AG20443 (cell line): ENCODE measurements at regions not wholly inside any gene's neighbourhood (a gene's known extent, or its start where the extent isn't known, plus 50 kb on each side); places are given as distances from the start of the nearest gene placed in this dataset.
"Not testable (repeated sequence)": the region's sequence is repeated elsewhere in the genome, so short reads cannot be mapped to it uniquely, and the experiment has no call there.

Source experiments
- DNase-seq: peaks from one replicate; pipeline ENCODE4 v3.0.0; 2012; ENCODE audit warnings: low spot score, mixed read lengths

DNA sequence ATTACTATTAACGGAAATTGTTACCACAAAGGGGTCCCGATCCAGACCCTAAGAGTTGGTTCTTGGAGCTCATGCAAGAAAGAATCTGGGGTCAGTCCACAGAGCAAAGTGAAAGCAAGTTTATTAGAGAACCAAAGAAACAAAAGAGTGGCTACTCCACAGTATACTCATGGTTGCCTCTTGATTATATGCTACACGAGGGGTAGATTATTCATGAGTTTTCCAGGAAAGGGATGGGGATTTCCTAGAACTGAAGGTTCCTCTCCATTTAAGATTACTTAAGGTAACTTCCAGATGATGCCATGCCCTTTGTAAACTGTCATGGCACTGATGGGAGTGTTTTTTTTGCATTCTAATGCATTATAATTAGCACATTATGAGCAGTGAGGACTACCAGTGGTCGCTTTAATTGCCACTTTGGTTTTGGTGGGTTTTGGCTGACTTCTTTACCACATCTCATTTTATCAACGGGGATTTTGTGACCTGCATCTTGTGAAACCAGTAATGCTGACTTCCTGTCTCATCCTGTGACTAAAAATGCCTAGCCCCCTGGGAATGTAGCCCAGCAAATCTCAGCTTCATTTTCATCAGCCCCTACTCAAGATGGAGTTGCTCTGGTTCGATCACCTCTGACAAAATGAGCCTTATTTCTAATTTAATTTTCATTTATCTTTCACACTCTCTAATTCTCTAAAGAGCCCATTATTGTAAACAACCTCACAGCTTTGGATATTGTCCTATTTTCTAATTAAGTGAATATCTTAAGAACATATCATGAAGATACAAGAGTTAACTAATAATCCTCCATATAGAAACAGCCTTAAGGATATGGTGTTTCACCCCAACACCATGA, 336.3 kb downstream of the RASEF start:
- no peak for DNase-seq

DNA sequence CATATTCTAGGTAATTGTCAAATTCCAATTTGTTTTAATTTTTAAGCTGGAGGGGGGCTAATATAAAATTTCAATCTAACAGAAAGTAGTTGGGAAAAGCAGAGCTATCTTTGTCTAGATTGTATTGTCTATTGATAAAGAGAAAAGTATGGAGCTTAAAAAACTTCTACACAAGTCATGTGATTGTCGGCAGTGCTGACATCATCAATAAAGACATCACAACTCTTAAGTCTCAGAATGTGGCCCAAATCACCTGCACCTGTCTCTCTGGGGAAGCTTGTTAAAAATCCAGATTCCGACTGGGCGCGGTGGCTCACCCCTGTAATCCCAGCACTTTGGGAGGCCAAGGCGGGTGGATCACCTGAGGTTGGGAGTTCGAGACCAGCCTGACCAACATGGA, 333.8 kb downstream of the RASEF start:
- DNase-seq = no peak

DNA sequence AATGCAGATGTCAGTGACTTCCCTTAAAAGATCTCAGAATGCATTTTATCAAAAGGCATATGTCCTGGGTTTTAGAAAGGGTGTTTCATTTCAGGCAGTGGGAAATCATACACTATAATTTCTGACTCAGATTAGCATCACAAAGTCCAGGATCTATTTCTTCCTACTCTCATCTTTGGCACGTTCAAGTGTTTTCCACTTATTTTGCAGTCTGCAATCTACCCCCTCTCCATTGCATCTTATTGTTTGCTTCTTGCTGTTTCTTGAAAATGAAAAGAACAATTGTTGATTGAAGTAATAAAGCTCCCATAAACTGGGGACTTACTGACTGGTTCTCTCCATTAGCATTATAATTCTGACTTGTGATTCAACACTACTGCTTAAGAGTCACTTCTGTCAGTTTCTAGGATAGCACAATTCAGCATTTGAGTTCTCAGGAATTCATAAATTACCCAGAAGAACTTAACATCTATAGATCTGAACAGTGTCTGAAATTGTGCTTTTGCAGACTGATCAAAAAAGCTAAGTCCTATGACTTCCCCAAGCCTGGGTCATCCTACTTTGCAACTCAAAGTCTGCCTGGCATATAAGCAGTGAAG, 332.9 kb downstream of the RASEF start:
- DNase-seq = no peak

DNA sequence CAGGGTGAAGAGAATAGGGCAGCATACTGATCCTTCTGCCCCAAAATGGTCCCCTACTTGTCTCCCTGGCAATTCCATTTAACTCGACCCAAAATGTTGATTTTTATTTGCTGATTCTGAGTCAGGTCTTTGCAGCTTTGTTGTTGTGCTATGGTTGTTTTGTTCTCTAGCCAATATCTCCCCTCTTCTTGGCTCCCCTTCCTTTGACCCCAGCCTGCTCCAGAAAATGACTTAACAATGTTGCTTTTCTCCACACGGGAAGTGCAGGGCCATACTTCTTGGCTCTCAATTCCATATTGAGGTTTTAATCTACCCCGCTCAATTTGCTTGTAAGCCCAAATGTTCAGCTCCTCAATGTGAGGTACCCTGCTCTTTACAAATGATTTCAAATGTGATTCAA, 330.0 kb downstream of the RASEF start:
- no peak for DNase-seq

DNA sequence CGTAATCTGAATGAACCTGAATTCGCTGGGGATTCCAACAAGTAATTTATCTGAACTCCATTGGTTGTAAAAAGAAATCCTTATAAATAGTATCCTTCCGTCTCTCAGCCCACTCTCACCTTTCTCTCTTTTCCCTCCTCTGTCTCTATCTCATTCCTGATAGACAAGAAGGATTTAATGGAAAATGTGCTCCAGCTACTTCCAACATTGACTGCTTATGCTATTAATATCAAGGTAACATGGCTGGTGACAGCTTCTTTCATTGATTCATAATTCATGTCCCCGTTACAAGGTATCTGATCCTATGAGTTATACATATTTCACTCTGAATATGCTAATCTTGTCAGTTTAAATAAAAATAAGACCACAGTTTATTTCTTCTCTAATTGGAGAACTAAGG, 326.8 kb downstream of the RASEF start:
- DNase-seq = no peak

DNA sequence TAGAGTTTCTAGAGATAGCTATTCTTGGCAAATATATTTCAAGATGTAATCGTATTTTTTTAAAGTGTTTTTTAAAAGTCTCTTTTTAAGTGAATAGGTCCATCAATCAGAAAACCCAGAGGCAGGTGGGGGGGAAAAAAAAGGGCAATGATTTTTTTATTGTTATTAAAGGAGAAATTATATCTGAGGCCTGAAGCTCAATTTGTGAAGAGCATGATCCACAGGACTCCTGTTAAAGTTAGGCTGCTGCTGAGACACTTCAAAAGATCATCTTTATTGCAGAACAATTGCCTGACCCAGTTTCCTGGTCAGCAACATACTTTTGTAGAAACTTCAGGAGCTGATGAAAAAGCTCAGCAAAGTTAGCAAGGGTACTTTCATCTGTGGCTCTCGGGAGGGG, 326.2 kb downstream of the RASEF start:
- no peak for DNase-seq

DNA sequence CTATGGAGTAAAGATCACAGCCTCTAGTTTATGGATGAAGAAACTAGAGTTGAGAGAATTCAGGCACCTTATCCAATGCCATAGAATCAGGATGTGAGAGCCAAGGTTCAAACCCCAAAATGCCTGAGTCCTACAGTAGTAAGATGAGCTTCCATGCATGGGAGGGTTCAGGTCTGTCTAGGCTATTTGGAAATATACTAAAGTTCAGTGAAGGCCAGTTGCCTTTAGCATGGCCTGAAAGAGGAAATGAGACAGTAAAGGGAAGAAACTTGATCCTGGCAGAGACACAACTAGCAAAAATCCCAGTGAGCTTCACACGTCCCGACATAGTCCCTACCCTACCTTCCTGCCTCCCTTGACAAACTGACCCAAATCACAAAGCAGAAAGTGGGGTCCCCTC, 317.0 kb downstream of the RASEF start:
- DNase-seq = no peak

DNA sequence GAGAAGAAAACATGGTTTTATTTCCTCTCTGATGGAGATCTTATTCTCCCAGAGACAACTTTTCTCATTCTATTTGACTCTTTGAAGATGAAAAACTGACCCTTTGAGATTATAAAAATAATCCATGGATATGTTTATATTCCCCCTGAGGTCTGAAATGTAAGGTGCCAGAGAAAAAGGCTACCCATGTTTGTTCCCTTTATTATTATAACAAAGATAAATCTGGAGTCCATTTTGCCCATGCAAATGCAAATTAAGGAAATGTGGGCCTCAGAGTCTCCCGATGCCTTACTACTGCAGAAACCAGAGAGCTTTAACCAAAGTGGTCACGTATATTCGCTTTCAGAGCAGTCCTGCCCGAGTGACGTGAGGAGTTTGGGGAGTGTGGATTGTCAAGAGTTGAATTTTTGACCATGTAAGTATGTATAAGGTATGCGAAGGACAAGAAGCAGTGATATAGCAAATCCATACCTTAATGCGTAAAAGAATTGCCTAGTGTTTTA, 312.5 kb downstream of the RASEF start:
- DNase-seq = no peak

DNA sequence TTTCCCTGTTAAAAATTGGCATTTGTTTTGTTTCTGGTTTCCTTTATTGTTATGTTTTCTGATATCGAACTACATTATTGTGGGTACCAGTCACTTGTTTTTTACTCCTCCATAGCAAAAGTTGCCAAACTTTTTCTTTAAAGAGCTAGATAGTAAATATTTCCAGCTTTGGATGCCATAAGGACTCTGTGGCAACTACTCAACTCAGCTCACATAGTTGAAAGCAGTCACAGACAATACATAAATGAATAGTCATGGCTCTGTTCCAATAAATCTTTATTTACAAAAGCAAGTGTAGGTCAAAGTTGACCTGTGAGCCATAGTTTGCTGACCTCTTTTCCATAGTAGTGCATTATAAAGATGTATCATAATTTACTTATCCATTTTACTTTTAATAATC, 305.0 kb downstream of the RASEF start:
- DNase-seq = no peak

DNA sequence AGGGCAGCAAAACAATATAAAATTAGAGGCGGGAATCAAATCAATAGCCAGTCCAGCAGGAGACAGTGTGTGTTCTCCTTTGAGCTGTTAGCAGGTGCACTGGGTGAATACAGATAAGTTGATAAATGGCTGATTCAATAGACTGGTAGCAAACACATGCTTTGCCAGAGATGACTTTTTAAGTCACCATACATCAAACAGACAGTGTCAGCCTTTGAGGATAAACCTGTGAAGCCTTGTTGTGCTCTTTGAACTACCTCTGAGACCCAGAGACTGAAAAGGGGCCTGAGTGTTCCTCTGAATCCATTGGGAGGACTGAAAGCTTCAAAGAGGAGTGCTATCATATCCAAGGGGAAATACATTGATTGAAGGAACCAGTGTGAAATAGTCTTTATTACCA, 301.9 kb downstream of the RASEF start:
- DNase-seq = no peak

DNA sequence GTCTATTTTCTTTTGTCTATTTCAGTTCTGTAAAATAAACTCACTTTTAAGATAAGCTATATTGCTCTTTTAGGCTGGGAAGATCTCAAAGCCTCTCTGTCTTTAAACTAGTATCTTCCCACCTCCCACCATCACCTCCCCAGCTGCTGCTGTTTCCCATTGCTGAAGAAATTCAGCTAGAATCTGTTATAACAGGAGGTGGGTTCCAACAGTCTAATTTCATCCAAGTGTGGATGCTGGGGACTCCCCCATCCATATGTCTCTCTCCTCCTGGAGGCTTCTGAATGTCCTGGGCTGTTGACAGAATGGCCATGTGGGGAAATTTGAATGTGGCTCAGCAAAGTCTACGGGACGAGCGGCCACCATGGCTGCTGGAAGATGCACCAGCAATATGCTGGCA, 301.0 kb downstream of the RASEF start:
- DNase-seq = no peak

DNA sequence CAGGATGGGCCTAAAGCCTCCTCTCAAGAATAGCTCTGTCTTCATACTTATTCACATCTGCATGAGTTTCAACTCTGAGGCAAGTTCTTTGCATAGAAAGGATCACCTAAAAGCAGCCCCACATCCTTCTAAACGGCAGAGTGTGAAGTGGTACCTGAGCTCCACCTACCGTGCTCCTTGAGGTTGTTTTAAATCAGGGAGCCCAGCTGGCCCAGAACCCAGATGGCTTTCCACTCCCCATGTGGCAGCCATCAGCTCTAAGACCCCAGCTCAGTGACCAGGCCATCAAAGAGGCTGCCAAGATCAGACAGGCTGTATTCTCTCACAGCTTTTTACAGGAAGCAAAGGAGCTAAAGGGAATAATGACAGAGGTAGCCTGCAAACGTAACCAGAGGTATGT, 299.3 kb downstream of the RASEF start:
- no peak for DNase-seq

DNA sequence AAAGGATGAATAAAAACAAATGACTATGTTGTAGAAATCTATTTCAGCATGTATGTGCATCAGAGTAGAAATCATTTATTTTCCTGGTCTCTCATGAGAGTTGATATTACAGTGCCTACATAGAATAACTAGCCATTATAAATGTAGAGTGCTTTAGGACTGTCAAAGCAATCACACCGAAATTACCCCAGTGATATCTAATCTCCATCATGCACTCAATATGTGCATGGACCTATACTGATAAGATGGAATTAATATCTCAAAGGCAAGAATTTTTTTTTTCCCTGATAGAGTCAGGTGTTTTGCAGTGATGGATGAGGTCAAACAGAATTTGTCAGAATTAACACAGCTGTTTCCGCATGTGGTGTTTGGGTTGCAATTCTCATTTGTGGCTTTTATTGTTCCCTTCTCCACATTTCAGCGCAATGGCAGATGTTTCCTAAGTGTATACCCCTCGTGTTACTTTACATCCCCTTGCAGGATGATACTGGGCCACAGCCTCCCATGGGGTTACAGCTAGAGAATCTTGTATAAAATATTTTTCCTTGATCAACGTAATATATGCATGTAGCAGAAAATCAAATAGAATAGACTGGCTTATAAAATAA, 298.8 kb downstream of the RASEF start:
- no peak for DNase-seq

DNA sequence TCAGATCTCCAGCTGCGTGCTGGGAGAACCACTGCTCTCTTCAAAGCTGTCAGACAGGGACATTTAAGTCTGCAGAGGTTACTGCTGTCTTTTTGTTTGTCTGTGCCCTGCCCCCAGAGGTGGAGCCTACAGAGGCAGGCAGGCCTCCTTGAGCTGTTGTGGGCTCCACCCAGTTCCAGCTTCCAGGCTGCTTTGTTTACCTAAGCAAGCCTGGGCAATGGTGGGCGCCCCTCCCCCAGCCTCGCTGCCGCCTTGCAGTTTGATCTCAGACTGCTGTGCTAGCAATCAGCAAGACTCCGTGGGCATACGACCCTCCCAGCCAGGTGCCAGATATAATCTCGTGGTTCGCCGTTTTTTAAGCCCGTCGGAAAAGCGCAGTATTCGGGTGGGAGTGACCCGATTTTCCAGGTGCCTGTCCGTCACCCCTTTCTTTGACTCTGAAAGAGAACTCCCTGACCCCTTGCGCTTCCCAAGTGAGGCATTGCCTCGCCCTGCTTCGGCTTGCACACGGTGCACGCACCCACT, 288.2 kb downstream of the RASEF start:
- DNase-seq = not testable (repeated sequence)

DNA sequence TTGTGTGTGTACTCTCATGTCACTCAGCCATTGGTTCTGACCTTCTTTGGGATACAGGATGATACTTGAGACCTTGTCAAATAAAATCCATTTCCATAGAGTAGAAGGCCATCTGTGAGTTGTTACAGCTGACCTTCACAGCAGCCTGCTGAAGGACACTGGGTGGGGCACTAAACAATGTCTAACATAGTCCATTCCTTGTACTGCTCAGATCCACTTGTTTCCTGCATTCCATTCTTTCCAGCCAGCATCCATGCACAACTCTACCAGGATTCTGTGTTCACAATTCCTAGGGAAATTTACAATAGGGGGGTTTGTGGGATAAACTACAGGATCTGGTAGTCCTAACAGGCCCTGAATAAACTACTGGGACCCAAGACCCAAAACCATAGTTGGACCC, 286.4 kb downstream of the RASEF start:
- DNase-seq = no peak

DNA sequence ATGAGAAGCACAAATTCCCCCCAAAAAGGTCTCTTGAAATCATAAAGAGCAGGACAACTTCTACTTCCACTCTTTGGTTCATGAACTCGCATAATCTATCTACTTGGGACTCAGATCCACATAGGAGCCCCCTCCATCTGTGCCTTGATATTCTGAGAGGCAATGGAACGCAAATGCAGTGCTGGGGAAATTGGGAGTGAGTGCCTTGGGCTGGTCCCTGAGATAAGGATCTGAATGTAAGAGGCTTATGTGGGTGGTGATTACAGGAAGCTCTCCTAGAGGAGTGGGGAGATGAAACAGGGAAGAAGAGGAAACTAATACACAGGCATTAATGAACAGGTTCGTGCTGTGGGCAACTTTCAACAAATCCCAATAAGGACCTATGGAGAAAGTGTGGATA, 285.6 kb downstream of the RASEF start:
- no peak for DNase-seq

DNA sequence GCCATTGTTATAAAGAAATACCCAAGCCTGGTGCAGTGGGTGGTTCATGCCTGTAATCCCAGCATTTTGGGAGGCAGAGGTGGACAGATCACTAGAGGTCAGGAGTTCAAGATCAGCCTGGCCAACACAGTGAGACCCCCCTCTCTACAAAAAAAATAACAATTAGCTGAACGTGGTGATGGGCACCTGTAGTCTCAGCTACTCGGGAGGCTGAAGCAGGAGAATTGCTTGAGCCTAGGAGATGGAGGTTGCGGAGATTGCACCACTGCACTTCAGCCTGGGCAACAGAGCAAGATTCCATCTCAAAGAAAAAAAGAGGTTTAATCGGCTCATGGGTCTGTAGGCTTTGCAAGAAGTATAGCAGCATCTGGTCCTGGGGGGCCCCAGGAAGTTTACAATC, 284.0 kb downstream of the RASEF start:
- DNase-seq = not testable (repeated sequence)

DNA sequence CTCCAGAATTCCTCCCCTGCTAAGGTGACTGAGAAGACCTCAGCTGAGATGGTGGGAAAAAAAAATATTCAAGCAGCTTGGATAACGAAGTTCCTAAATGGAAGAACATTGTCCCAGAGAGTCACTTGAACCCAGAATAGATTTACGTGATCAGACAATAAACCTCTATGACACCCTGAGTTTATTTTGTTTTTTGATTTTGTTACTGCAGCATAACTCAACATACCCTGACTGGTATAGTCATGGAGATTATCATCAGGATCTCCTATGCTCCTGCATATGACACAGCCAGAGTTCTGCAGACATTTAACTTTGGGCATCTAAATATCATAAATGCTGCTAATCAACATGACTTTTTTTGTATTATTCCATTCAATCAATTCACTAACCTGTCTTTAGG, 282.9 kb downstream of the RASEF start:
- no peak for DNase-seq

DNA sequence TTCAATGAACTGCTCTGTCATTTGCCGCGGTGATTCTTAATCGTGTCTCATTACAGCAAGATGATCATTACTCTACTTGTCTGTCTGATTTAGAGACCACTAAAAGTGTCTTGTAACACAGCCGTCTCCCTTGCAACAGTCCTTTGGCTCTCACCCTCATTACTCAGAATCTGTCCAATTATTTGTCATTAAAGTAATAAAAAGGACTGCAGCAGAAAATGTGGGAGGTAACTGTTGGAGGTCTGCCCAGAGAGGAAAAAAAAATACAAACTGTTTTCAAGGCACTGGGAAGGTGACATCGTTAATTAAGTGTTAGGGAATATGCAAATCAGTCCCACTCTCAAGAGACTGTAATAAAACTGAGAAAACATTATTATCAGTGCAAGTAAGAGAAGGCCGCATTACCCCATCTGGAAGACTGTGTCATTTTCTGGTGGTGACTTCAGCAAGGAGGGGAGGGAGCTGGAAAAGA, 281.0 kb downstream of the RASEF start:
- no peak for DNase-seq

DNA sequence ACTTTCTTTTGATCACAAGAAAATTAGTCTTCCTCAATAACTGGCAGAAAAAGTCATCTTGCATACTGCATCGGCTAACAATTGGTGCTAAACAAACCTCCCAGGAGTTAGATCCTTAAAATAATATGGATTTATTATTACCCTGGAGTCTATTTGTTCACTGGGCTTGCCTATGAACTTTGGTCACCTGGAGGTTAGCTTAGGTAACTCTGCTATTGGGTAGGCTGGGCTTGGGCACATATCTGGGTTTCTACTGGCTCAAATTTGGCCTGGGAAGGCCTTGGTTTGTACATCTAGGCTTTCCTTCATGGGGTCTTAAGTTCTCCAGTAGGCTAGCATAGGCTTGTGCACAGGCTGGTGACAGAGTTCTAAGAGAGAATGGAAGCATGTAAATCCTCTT, 279.9 kb downstream of the RASEF start:
- no peak for DNase-seq

DNA sequence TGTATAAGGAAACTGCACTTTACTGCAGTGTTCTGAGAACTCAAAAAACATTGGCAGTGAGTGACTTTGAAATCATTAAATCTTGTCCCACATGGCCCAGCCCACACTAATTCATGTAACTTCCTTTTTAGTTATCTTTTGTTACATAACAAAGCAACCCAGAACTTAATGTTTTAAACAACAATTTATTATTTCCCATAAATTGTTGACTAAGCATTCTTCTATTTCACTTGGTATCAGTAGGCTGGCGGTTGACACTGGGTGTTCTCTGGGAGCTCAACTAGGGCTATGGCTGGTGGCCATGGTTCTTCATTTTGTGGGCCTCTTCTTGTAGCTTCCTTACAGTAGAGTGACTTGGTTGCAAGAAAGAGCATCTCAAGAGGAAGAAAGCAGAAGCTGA, 278.4 kb downstream of the RASEF start:
- DNase-seq = no peak

DNA sequence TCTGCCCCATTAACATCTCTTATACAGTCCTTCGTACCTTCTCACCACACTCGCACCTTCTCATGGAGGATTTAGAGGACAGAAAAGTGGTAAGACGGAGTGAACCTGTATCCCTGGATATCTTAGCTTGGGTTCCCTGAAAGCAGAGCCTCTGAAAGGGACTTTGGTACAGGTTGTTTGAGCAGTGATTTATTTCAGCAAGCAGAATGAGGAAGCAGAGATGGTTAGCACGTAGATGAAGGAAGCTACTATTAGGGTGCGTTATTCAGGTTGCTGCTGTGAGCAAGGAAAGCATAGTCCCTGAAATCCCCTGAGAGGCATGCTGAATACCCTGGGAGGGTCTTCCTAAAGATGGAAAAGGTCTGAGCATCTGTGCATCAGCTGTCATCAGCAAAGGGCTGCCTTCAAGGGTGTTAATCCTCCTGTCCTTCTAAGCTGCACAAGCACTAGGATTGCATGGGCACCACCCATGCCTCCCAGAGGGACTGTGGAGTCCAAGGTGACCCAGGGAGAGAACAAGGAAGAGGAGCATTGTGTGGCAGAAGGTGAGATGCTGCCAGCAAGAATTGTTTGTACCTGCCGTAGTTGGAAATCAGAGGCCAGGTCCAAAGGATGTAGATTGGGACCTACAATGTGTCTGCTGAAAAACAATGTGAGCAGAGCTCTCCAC, 273.7 kb downstream of the RASEF start:
- DNase-seq = no peak
